Muscle layer of colon (tissue), 2 donors: ENCODE measurements at regions not wholly inside any gene's neighbourhood (a gene's known extent, or its start where the extent isn't known, plus 50 kb on each side); places are given as distances from the start of the nearest gene placed in this dataset.

ENCODE experiments used
- H3K27ac ChIP-seq: one replicate; pipeline ENCODE4 v1.7.0; 2013; ENCODE audit warnings: low read depth, mild to moderate bottlenecking, low read length, moderate library complexity
- H3K27me3 ChIP-seq, 2 donors: one replicate each; pipeline ENCODE4 v1.7.0; 2013; ENCODE audit warnings: low read length in 2 of 2, mild to moderate bottlenecking in 2 of 2; ENCODE audit not compliant: insufficient read depth in 2 of 2, control insufficient read depth in 1 of 2
- H3K36me3 ChIP-seq: one replicate; pipeline ENCODE4 v1.7.0; 2013; ENCODE audit warnings: mild to moderate bottlenecking, low read length; ENCODE audit not compliant: insufficient read depth
- H3K4me1 ChIP-seq: one replicate; pipeline ENCODE4 v1.7.0; 2013; ENCODE audit warnings: mild to moderate bottlenecking, low read length; ENCODE audit not compliant: insufficient read depth
- H3K4me3 ChIP-seq, 2 donors: one replicate each; pipeline ENCODE4 v1.7.0; 2013; ENCODE audit warnings: low read length in 2 of 2, low read depth in 1 of 2, mild to moderate bottlenecking in 1 of 2, moderate library complexity in 1 of 2
- H3K9ac ChIP-seq: one replicate; pipeline ENCODE4 v1.7.0; 2013; ENCODE audit warnings: low read length
- H3K9me3 ChIP-seq: one replicate; pipeline ENCODE4 v1.7.0; 2013; ENCODE audit warnings: mild to moderate bottlenecking, low read length
- donor health status: abdominal sarcoma.
- donor health status: Adenocarcinoma of cecum.

- no peaks in the 10 kb centered on the region for H3K27me3 ChIP-seq
- no peaks in the 10 kb centered on the region for H3K4me1 ChIP-seq
Observed at GRCh38 chr14:98274596-98274995, 997.4 kb downstream of the BCL11B start.

GRCh38 chr14:98278800-98279199 is 993.2 kb downstream of the BCL11B start:
- H3K9ac ChIP-seq, result no peak overlapping the region
- H3K27me3 ChIP-seq, result no peaks in the 10 kb centered on the region
- no peaks in the 10 kb centered on the region for H3K36me3 ChIP-seq
- no peaks in the 10 kb centered on the region for H3K9me3 ChIP-seq
- H3K4me1 ChIP-seq, result no peaks in the 10 kb centered on the region
- H3K4me3 ChIP-seq, result no peak overlapping the region
- no peak overlapping the region for H3K27ac ChIP-seq

More at GRCh38 chr14:98274596-98274995, 997.4 kb downstream of the BCL11B start:
- no peak overlapping the region for H3K9ac ChIP-seq
- H3K4me3 ChIP-seq, result no peak overlapping the region
- no peaks in the 10 kb centered on the region for H3K36me3 ChIP-seq
- H3K9me3 ChIP-seq, result no peaks in the 10 kb centered on the region
- H3K27ac ChIP-seq, result no peak overlapping the region

- no peak overlapping the region for H3K27ac ChIP-seq
- no peaks in the 10 kb centered on the region for H3K4me1 ChIP-seq
- no peak overlapping the region for H3K4me3 ChIP-seq
Observed at GRCh38 chr14:98280436-98280835, 991.6 kb downstream of the BCL11B start.

GRCh38 chr14:98288825-98289224 is 983.2 kb downstream of the BCL11B start:
- Histone ChIP-seq H3K27me3 (no peaks in the 10 kb centered on the region), H3K9ac (no peak overlapping the region), H3K36me3 (no peaks in the 10 kb centered on the region), H3K4me3 (no peak overlapping the region), H3K4me1 (no peaks in the 10 kb centered on the region), H3K27ac (no peak overlapping the region), H3K9me3 (no peaks in the 10 kb centered on the region)

More at GRCh38 chr14:98280436-98280835, 991.6 kb downstream of the BCL11B start:
- no peak overlapping the region for H3K9ac ChIP-seq
- no peaks in the 10 kb centered on the region for H3K9me3 ChIP-seq
- no peaks in the 10 kb centered on the region for H3K27me3 ChIP-seq
- no peaks in the 10 kb centered on the region for H3K36me3 ChIP-seq

- no peaks in the 10 kb centered on the region for H3K9me3 ChIP-seq
Observed at GRCh38 chr14:98290596-98290995, 981.4 kb downstream of the BCL11B start.

GRCh38 chr14:98292191-98292590 is 979.8 kb downstream of the BCL11B start:
- Histone ChIP-seq H3K27me3 (no peaks in the 10 kb centered on the region), H3K4me1 (no peaks in the 10 kb centered on the region), H3K4me3 (no peak overlapping the region), H3K9ac (no peak overlapping the region), H3K36me3 (no peaks in the 10 kb centered on the region), H3K9me3 (no peaks in the 10 kb centered on the region), H3K27ac (no peak overlapping the region)

More at GRCh38 chr14:98290596-98290995, 981.4 kb downstream of the BCL11B start:
- Histone ChIP-seq H3K4me3 (no peak overlapping the region), H3K36me3 (no peaks in the 10 kb centered on the region), H3K4me1 (no peaks in the 10 kb centered on the region), H3K27me3 (no peaks in the 10 kb centered on the region), H3K27ac (no peak overlapping the region), H3K9ac (no peak overlapping the region)

GRCh38 chr14:98293576-98293975 is 978.4 kb downstream of the BCL11B start:
- no peak overlapping the region for H3K27ac ChIP-seq
- H3K27me3 ChIP-seq, result no peaks in the 10 kb centered on the region
- no peak overlapping the region for H3K4me3 ChIP-seq
- H3K9me3 ChIP-seq, result no peaks in the 10 kb centered on the region
- H3K36me3 ChIP-seq, result no peaks in the 10 kb centered on the region
- no peak overlapping the region for H3K9ac ChIP-seq
- H3K4me1 ChIP-seq, result no peaks in the 10 kb centered on the region

GRCh38 chr14:98296895-98297294 is 975.1 kb downstream of the BCL11B start:
- no peaks in the 10 kb centered on the region for H3K4me1 ChIP-seq
- H3K9me3 ChIP-seq, result no peaks in the 10 kb centered on the region
- H3K27ac ChIP-seq, result no peak overlapping the region
- H3K4me3 ChIP-seq, result no peak overlapping the region
- H3K36me3 ChIP-seq, result no peaks in the 10 kb centered on the region
- no peak overlapping the region for H3K9ac ChIP-seq
- H3K27me3 ChIP-seq, result no peaks in the 10 kb centered on the region

GRCh38 chr14:98297567-98297966 is 974.4 kb downstream of the BCL11B start:
- no peak overlapping the region for H3K27ac ChIP-seq
- no peaks in the 10 kb centered on the region for H3K4me1 ChIP-seq
- H3K36me3 ChIP-seq, result no peaks in the 10 kb centered on the region
- no peak overlapping the region for H3K9ac ChIP-seq
- H3K4me3 ChIP-seq, result no peak overlapping the region
- no peaks in the 10 kb centered on the region for H3K9me3 ChIP-seq
- no peaks in the 10 kb centered on the region for H3K27me3 ChIP-seq

GRCh38 chr14:98298481-98299244 is 973.3 kb downstream of the BCL11B start:
- Histone ChIP-seq H3K4me1 (no peaks in the 10 kb centered on the region), H3K9ac (no peak overlapping the region), H3K27me3 (no peaks in the 10 kb centered on the region), H3K27ac (no peak overlapping the region), H3K36me3 (no peaks in the 10 kb centered on the region), H3K4me3 (no peak overlapping the region), H3K9me3 (no peaks in the 10 kb centered on the region)

GRCh38 chr14:98301681-98302080 is 970.3 kb downstream of the BCL11B start:
- Histone ChIP-seq H3K9ac (no peak overlapping the region), H3K27ac (no peak overlapping the region), H3K4me1 (no peaks in the 10 kb centered on the region), H3K36me3 (no peaks in the 10 kb centered on the region), H3K9me3 (no peaks in the 10 kb centered on the region), H3K4me3 (no peak overlapping the region), H3K27me3 (no peaks in the 10 kb centered on the region)

- no peaks in the 10 kb centered on the region for H3K27me3 ChIP-seq
Observed at GRCh38 chr14:98304574-98304973, 967.4 kb downstream of the BCL11B start.

More at GRCh38 chr14:98304574-98304973, 967.4 kb downstream of the BCL11B start:
- no peaks in the 10 kb centered on the region for H3K36me3 ChIP-seq
- H3K9me3 ChIP-seq, result no peaks in the 10 kb centered on the region
- no peaks in the 10 kb centered on the region for H3K4me1 ChIP-seq
- no peak overlapping the region for H3K9ac ChIP-seq
- no peak overlapping the region for H3K27ac ChIP-seq
- no peak overlapping the region for H3K4me3 ChIP-seq
